ENCODE measurements at regions not wholly inside any gene's neighbourhood (a gene's known extent, or its start where the extent isn't known, plus 50 kb on each side); places are given as distances from the start of the nearest gene placed in this dataset.

GRCh38 chr9:80147866-80148265 lies 576.1 kb downstream of the TLE4 start:
- WGBS (ENCODE audit: low lambda C conversion rate) = 4% methylated on average over 3 of the region's 3 CpGs
- no peaks in the 10 kb centered on the region for H3K27me3 ChIP-seq (ENCODE audit: control insufficient read depth in 1 of 2, insufficient read depth in 2 of 2, low read length in 2 of 2)
- intact Hi-C loops (cut with micrococcal nuclease; ENCODE audit: unreplicated experiment) (no loop called here), in situ Hi-C loops (cut with HindIII; ENCODE audit: extremely low pct_ligation_motif_present, low pct_unique_long_range_greater_than_20kb) (no loop called here)
- DNase-seq (ENCODE audit: low spot score) = no peak
- TF ChIP-seq KAT2B (IDR thresholded peaks at IDR 0.05; ENCODE audit: borderline replicate concordance, low read depth, low read length) = no peak
- TF ChIP-seq NONO (IDR thresholded peaks at IDR 0.05) = no peak
- no peak for TF ChIP-seq NONO (CRISPR knock-in tag; conservative IDR thresholded peaks at IDR 0.05)
- no peak for TF ChIP-seq PBX3 (CRISPR knock-in tag; IDR thresholded peaks at IDR 0.05; ENCODE audit: borderline replicate concordance)
- no peak overlapping the region for H3K9ac ChIP-seq (ENCODE audit: insufficient read depth, low read depth, low read length)
- H2AFZ ChIP-seq (ENCODE audit: low read length) = no peak overlapping the region
- no peak overlapping the region for H3K4me3 ChIP-seq (replicated peaks in 1 of 3; ENCODE audit: insufficient read depth in 1 of 3, low read depth in 2 of 3, low read length in 3 of 3)
- peaks cover 10% of the 10 kb centered on the region for H3K9me3 ChIP-seq (ENCODE audit: low read length)
- H3K4me1 ChIP-seq (ENCODE audit: insufficient read depth, low read length) = no peaks in the 10 kb centered on the region
- no peak for FAIRE-seq
- no peak overlapping the region for H3K27ac ChIP-seq (ENCODE audit: extremely low read length, insufficient read depth, low read length)
- no peaks in the 10 kb centered on the region for H3K79me2 ChIP-seq (ENCODE audit: insufficient read depth, low read length)
- no TSS peak for BruUV-seq (replicated peaks)
- no peak overlapping the region for H3K4me2 ChIP-seq (ENCODE audit: low read depth, low read length)
- ATAC-seq = no peak
- ChIA-PET POLR2A (no interaction called here), CTCF (ENCODE audit: low intra/inter-chr PET ratio, low total read pairs) (no interaction called here)
- no peaks in the 10 kb centered on the region for H3K36me3 ChIP-seq (replicated peaks in 1 of 2; ENCODE audit: control insufficient read depth in 1 of 2, insufficient read depth in 2 of 2, low read length in 2 of 2)
- no peaks in the 10 kb centered on the region for H4K20me1 ChIP-seq (ENCODE audit: insufficient read depth, low read length)

- H3K4me1 ChIP-seq (ENCODE audit: insufficient read depth, low read length) = no peaks in the 10 kb centered on the region
- H3K4me2 ChIP-seq (ENCODE audit: low read depth, low read length) = no peak overlapping the region
- in situ Hi-C loops (cut with HindIII; ENCODE audit: extremely low pct_ligation_motif_present, low pct_unique_long_range_greater_than_20kb) = no loop called here
- peaks cover 10% of the 10 kb centered on the region for H3K9me3 ChIP-seq (ENCODE audit: low read length)
- H3K4me3 ChIP-seq (replicated peaks in 1 of 3; ENCODE audit: insufficient read depth in 1 of 3, low read depth in 2 of 3, low read length in 3 of 3) = no peak overlapping the region
- H2AFZ ChIP-seq (ENCODE audit: low read length) = no peak overlapping the region
- H3K27ac ChIP-seq (ENCODE audit: extremely low read length, insufficient read depth, low read length) = no peak overlapping the region
- no peak overlapping the region for H3K9ac ChIP-seq (ENCODE audit: insufficient read depth, low read depth, low read length)
- no peaks in the 10 kb centered on the region for H3K27me3 ChIP-seq (ENCODE audit: control insufficient read depth in 1 of 2, insufficient read depth in 2 of 2, low read length in 2 of 2)
- POLR2A ChIA-PET = no interaction called here
- H3K36me3 ChIP-seq (replicated peaks in 1 of 2; ENCODE audit: control insufficient read depth in 1 of 2, insufficient read depth in 2 of 2, low read length in 2 of 2) = no peaks in the 10 kb centered on the region
- no peaks in the 10 kb centered on the region for H3K79me2 ChIP-seq (ENCODE audit: insufficient read depth, low read length)
- DNase-seq (ENCODE audit: low spot score) = no peak
- WGBS (ENCODE audit: low lambda C conversion rate) = 4% methylated on average over 1 of the region's 1 CpG
- no peaks in the 10 kb centered on the region for H4K20me1 ChIP-seq (ENCODE audit: insufficient read depth, low read length)
- no peak for FAIRE-seq
- no TSS peak for BruUV-seq (replicated peaks)
- CTCF ChIA-PET (ENCODE audit: low intra/inter-chr PET ratio, low total read pairs) = no interaction called here
- intact Hi-C loops (cut with micrococcal nuclease; ENCODE audit: unreplicated experiment) = no loop called here
- TF ChIP-seq MLLT10 (CRISPR knock-in tag; IDR thresholded peaks at IDR 0.05) (no peak), IRF9 (CRISPR knock-in tag; IDR thresholded peaks at IDR 0.05; ENCODE audit: borderline replicate concordance) (no peak), IRF2 (CRISPR knock-in tag; IDR thresholded peaks at IDR 0.05) (no peak), HOXA3 (CRISPR knock-in tag; IDR thresholded peaks at IDR 0.05) (no peak)
- TF ChIP-seq, protein P1, sequence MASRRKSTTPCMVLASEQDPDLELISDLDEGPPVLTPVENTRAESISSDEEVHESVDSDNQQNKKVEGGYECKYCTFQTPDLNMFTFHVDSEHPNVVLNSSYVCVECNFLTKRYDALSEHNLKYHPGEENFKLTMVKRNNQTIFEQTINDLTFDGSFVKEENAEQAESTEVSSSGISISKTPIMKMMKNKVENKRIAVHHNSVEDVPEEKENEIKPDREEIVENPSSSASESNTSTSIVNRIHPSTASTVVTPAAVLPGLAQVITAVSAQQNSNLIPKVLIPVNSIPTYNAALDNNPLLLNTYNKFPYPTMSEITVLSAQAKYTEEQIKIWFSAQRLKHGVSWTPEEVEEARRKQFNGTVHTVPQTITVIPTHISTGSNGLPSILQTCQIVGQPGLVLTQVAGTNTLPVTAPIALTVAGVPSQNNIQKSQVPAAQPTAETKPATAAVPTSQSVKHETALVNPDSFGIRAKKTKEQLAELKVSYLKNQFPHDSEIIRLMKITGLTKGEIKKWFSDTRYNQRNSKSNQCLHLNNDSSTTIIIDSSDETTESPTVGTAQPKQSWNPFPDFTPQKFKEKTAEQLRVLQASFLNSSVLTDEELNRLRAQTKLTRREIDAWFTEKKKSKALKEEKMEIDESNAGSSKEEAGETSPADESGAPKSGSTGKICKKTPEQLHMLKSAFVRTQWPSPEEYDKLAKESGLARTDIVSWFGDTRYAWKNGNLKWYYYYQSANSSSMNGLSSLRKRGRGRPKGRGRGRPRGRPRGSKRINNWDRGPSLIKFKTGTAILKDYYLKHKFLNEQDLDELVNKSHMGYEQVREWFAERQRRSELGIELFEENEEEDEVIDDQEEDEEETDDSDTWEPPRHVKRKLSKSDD (CRISPR knock-in tag; IDR thresholded peaks at IDR 0.05; ENCODE audit: low read depth) = no peak
- ATAC-seq = no peak
Measured at GRCh38 chr9:80146466-80146865, 574.7 kb downstream of the TLE4 start.
